WTC11 (cell line): ENCODE measurements at regions not wholly inside any gene's neighbourhood (a gene's known extent, or its start where the extent isn't known, plus 50 kb on each side); places are given as distances from the start of the nearest gene placed in this dataset.

Source experiments
- ATAC-seq: fragments of 200-7000 bp; cut with Tn5 transposase; 2 replicates; pipeline ENCODE4 v1.10.0; 2021; ENCODE audit warnings: mild to moderate bottlenecking, moderate library complexity
- CTCF ChIA-PET: fragments of 300-600 bp; sonication (Branson Sonifier 250); formaldehyde crosslinking; loops from one replicate; lab custom pipeline; 2021; ENCODE audit warnings: antibody characterized with exemption; lab: Charles Lee
- POLR2A ChIA-PET: fragments of 350-600 bp; sonication (Branson Sonifier 250); formaldehyde crosslinking; loops from one replicate; lab custom pipeline; 2021; ENCODE audit warnings: antibody characterized with exemption; lab: Charles Lee
- DNase-seq: peaks from one replicate; pipeline ENCODE4 v3.0.0; 2021; ENCODE audit warnings: low spot score
- H3K27ac Mint-ChIP-seq: 2 replicates; pipeline ENCODE4 v1.8.0; 2021; ENCODE audit warnings: mixed read lengths
- H3K27me3 Mint-ChIP-seq: 2 replicates; pipeline ENCODE4 v1.8.0; 2021; ENCODE audit warnings: low read depth, mild to moderate bottlenecking, moderate library complexity, mixed read lengths
- H3K36me3 Mint-ChIP-seq: 2 replicates; pipeline ENCODE4 v1.8.0; 2021; ENCODE audit warnings: mixed read lengths
- H3K4me1 Mint-ChIP-seq: 2 replicates; pipeline ENCODE4 v1.8.0; 2022; ENCODE audit warnings: mixed read lengths
- H3K4me3 Mint-ChIP-seq: 2 replicates; pipeline ENCODE4 v1.8.0; 2021; ENCODE audit warnings: mild to moderate bottlenecking, moderate library complexity, mixed read lengths
- H3K9me3 Mint-ChIP-seq: 2 replicates; pipeline ENCODE4 v1.8.0; 2021; ENCODE audit warnings: mixed read lengths
- ATF1 ChIP-seq: sonication (generic); formaldehyde crosslinking; IDR thresholded peaks from 2 replicates; pipeline ENCODE4 v1.8.1; 2023; ENCODE audit warnings: mild to moderate bottlenecking, moderate library complexity, missing genetic modification reagents
- CREB1 ChIP-seq: sonication (generic); formaldehyde crosslinking; IDR thresholded peaks from 2 replicates; pipeline ENCODE4 v1.8.0; 2023; ENCODE audit warnings: mild to moderate bottlenecking, missing genetic modification reagents
- E2F1 ChIP-seq: sonication (generic); formaldehyde crosslinking; IDR thresholded peaks from 2 replicates; pipeline ENCODE4 v1.8.0; 2022; ENCODE audit warnings: mild to moderate bottlenecking, missing genetic modification reagents
- ETV6 ChIP-seq: sonication (generic); formaldehyde crosslinking; IDR thresholded peaks from 2 replicates; pipeline ENCODE4 v1.8.1; 2022; ENCODE audit warnings: mild to moderate bottlenecking, missing genetic modification reagents
- GABPB1 ChIP-seq: sonication (generic); formaldehyde crosslinking; IDR thresholded peaks from 2 replicates; pipeline ENCODE4 v1.8.1; 2023; ENCODE audit warnings: mild to moderate bottlenecking, missing genetic modification reagents
- GTF2I ChIP-seq: fragments of 250-450 bp; sonication (Bioruptor Pico); conservative IDR thresholded peaks from 2 replicates; pipeline ENCODE4 v1.4.0; 2021; ENCODE audit warnings: mild to moderate bottlenecking
- JAZF1 ChIP-seq: fragments of 250-450 bp; sonication (Bioruptor Pico); IDR thresholded peaks from 2 replicates; pipeline ENCODE4 v1.9.0; 2021; ENCODE audit warnings: moderate library complexity, mild to moderate bottlenecking, inconsistent platforms
- KAT7 ChIP-seq: sonication (generic); formaldehyde crosslinking; IDR thresholded peaks from 2 replicates; pipeline ENCODE4 v1.8.1; 2023; ENCODE audit warnings: missing genetic modification reagents, mild to moderate bottlenecking, borderline replicate concordance
- MAX ChIP-seq: sonication (generic); formaldehyde crosslinking; IDR thresholded peaks from 2 replicates; pipeline ENCODE4 v1.8.0; 2022; ENCODE audit warnings: mild to moderate bottlenecking, missing genetic modification reagents
- MXD4 ChIP-seq: fragments of 250-450 bp; sonication (Bioruptor Pico); IDR thresholded peaks from 2 replicates; pipeline ENCODE4 v1.8.0; 2021; ENCODE audit warnings: mild to moderate bottlenecking, moderate library complexity, borderline replicate concordance
- PREB ChIP-seq: sonication (generic); formaldehyde crosslinking; IDR thresholded peaks from 2 replicates; pipeline ENCODE4 v1.8.1; 2022; ENCODE audit warnings: mild to moderate bottlenecking, missing genetic modification reagents, moderate library complexity, borderline replicate concordance
- TCF7 ChIP-seq: sonication (generic); formaldehyde crosslinking; IDR thresholded peaks from 2 replicates; pipeline ENCODE4 v1.8.0; 2022; ENCODE audit warnings: mild to moderate bottlenecking, low read depth, missing genetic modification reagents, moderate library complexity
- USF2 ChIP-seq: sonication (generic); formaldehyde crosslinking; IDR thresholded peaks from 2 replicates; pipeline ENCODE4 v1.8.1; 2023; ENCODE audit warnings: mild to moderate bottlenecking, missing genetic modification reagents, moderate library complexity
- ZBTB21 ChIP-seq: sonication (generic); formaldehyde crosslinking; IDR thresholded peaks from 2 replicates; pipeline ENCODE4 v1.8.1; 2023; ENCODE audit warnings: mild to moderate bottlenecking, missing genetic modification reagents, borderline replicate concordance
- ZNF396 ChIP-seq: fragments of 250-450 bp; sonication (Bioruptor Pico); IDR thresholded peaks from 2 replicates; pipeline ENCODE4 v1.8.0; 2021; ENCODE audit warnings: mild to moderate bottlenecking, moderate library complexity, borderline replicate concordance
- ZNF671 ChIP-seq: fragments of 250-450 bp; sonication (Bioruptor Pico); IDR thresholded peaks from 2 replicates; pipeline ENCODE4 v1.8.0; 2021; ENCODE audit warnings: mild to moderate bottlenecking
- ZSCAN18 ChIP-seq: fragments of 250-450 bp; sonication (Bioruptor Pico); IDR thresholded peaks from 2 replicates; pipeline ENCODE4 v2.1.2; 2022; ENCODE audit warnings: mild to moderate bottlenecking, moderate library complexity
- TF ChIP-seq, protein P1 (sequence below): fragments of 250-450 bp; sonication (Bioruptor Pico); IDR thresholded peaks from 2 replicates; pipeline ENCODE4 v1.8.0; 2021; ENCODE audit warnings: mild to moderate bottlenecking
- TF ChIP-seq, protein P2 (sequence below): fragments of 250-450 bp; sonication (Bioruptor Pico); IDR thresholded peaks from 2 replicates; pipeline ENCODE4 v1.9.0; 2021; ENCODE audit warnings: moderate library complexity, mild to moderate bottlenecking, inconsistent platforms, borderline replicate concordance
- TF ChIP-seq, protein P3 (sequence below): sonication (generic); formaldehyde crosslinking; IDR thresholded peaks from 2 replicates; pipeline ENCODE4 v1.8.1; 2022; ENCODE audit warnings: low read depth, mild to moderate bottlenecking, moderate library complexity, missing genetic modification reagents, borderline replicate concordance
- TF ChIP-seq, protein P4 (sequence below): sonication (generic); formaldehyde crosslinking; IDR thresholded peaks from 2 replicates; pipeline ENCODE4 v1.8.1; 2022; ENCODE audit warnings: low read depth, missing genetic modification reagents, borderline replicate concordance
- TF ChIP-seq, protein P5 (sequence below): sonication (generic); formaldehyde crosslinking; IDR thresholded peaks from 2 replicates; pipeline ENCODE4 v1.8.1; 2023; ENCODE audit warnings: mild to moderate bottlenecking, moderate library complexity, missing genetic modification reagents

GRCh38 chr4:13872155-13872554, 244.6 kb upstream of the BOD1L1 start (continued):
- TF ChIP-seq ETV6 (CRISPR knock-in tag) (no peak), JAZF1 (CRISPR knock-in tag) (no peak), E2F1 (no peak), MXD4 (CRISPR knock-in tag) (no peak), USF2 (CRISPR knock-in tag) (no peak), PREB (CRISPR knock-in tag) (no peak)
- TF ChIP-seq, protein P1, sequence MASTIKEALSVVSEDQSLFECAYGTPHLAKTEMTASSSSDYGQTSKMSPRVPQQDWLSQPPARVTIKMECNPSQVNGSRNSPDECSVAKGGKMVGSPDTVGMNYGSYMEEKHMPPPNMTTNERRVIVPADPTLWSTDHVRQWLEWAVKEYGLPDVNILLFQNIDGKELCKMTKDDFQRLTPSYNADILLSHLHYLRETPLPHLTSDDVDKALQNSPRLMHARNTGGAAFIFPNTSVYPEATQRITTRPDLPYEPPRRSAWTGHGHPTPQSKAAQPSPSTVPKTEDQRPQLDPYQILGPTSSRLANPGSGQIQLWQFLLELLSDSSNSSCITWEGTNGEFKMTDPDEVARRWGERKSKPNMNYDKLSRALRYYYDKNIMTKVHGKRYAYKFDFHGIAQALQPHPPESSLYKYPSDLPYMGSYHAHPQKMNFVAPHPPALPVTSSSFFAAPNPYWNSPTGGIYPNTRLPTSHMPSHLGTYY (CRISPR knock-in tag) = no peak

GRCh38 chr4:13872955-13873354, 245.4 kb upstream of the BOD1L1 start:
- ChIA-PET CTCF (no interaction called here), POLR2A (no interaction called here)
- DNase-seq (no peak), ATAC-seq (no peak)
- Mint-ChIP-seq H3K27ac (no peak overlapping the region), H3K4me1 (peaks cover 8% of the 10 kb centered on the region), H3K36me3 (no peaks in the 10 kb centered on the region), H3K27me3 (no peaks in the 10 kb centered on the region), H3K4me3 (no peak overlapping the region), H3K9me3 (peaks cover 13% of the 10 kb centered on the region)
- no peak for TF ChIP-seq GABPB1 (CRISPR knock-in tag)

- no peak for DNase-seq
- no peaks in the 10 kb centered on the region for H3K27me3 Mint-ChIP-seq
- H3K4me3 Mint-ChIP-seq = no peak overlapping the region
- no peak for TF ChIP-seq MAX
- TF ChIP-seq ZNF671 = no peak
- no peak for TF ChIP-seq TCF7 (CRISPR knock-in tag)
- TF ChIP-seq KAT7 (CRISPR knock-in tag) = no peak
- no peak for TF ChIP-seq ZNF396
- no peak for TF ChIP-seq ATF1 (CRISPR knock-in tag)
- no peak for TF ChIP-seq ZBTB21 (CRISPR knock-in tag)
- TF ChIP-seq, protein P2, sequence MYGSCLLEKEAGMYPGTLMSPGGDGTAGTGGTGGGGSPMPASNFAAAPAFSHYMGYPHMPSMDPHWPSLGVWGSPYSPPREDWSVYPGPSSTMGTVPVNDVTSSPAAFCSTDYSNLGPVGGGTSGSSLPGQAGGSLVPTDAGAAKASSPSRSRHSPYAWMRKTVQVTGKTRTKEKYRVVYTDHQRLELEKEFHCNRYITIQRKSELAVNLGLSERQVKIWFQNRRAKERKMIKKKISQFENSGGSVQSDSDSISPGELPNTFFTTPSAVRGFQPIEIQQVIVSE (CRISPR knock-in tag) = no peak
- no peak for TF ChIP-seq CREB1
- TF ChIP-seq GTF2I (CRISPR knock-in tag) = no peak
- TF ChIP-seq ZSCAN18 (CRISPR knock-in tag) = no peak
- TF ChIP-seq, protein P3, sequence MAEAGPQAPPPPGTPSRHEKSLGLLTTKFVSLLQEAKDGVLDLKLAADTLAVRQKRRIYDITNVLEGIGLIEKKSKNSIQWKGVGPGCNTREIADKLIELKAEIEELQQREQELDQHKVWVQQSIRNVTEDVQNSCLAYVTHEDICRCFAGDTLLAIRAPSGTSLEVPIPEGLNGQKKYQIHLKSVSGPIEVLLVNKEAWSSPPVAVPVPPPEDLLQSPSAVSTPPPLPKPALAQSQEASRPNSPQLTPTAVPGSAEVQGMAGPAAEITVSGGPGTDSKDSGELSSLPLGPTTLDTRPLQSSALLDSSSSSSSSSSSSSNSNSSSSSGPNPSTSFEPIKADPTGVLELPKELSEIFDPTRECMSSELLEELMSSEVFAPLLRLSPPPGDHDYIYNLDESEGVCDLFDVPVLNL (CRISPR knock-in tag) = no peak
- TF ChIP-seq, protein P4, sequence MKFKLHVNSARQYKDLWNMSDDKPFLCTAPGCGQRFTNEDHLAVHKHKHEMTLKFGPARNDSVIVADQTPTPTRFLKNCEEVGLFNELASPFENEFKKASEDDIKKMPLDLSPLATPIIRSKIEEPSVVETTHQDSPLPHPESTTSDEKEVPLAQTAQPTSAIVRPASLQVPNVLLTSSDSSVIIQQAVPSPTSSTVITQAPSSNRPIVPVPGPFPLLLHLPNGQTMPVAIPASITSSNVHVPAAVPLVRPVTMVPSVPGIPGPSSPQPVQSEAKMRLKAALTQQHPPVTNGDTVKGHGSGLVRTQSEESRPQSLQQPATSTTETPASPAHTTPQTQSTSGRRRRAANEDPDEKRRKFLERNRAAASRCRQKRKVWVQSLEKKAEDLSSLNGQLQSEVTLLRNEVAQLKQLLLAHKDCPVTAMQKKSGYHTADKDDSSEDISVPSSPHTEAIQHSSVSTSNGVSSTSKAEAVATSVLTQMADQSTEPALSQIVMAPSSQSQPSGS (CRISPR knock-in tag) = no peak
- TF ChIP-seq, protein P5, sequence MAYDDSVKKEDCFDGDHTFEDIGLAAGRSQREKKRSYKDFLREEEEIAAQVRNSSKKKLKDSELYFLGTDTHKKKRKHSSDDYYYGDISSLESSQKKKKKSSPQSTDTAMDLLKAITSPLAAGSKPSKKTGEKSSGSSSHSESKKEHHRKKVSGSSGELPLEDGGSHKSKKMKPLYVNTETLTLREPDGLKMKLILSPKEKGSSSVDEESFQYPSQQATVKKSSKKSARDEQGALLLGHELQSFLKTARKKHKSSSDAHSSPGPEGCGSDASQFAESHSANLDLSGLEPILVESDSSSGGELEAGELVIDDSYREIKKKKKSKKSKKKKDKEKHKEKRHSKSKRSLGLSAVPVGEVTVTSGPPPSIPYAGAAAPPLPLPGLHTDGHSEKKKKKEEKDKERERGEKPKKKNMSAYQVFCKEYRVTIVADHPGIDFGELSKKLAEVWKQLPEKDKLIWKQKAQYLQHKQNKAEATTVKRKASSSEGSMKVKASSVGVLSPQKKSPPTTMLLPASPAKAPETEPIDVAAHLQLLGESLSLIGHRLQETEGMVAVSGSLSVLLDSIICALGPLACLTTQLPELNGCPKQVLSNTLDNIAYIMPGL (CRISPR knock-in tag) = no peak
- TF ChIP-seq, all 79 proteins: peak for 0
- no peak for ATAC-seq
- POLR2A ChIA-PET = no interaction called here
- peaks cover 7% of the 10 kb centered on the region; the same call in 1 of the 2 replicates for H3K9me3 Mint-ChIP-seq
- no peaks in the 10 kb centered on the region for H3K36me3 Mint-ChIP-seq
- H3K27ac Mint-ChIP-seq = no peak overlapping the region
- CTCF ChIA-PET = interaction anchor here (1.5 kb wide), 1 partner anchor 15 kb away, joined by 4 read pairs; no protein-coding TSS in a partner anchor
- no peaks in the 10 kb centered on the region for H3K4me1 Mint-ChIP-seq
Observed at GRCh38 chr4:13875181-13875580, 247.7 kb upstream of the BOD1L1 start.
